LNCAP (cell line): ENCODE measurements at regions not wholly inside any gene's neighbourhood (a gene's known extent, or its start where the extent isn't known, plus 50 kb on each side); places are given as distances from the start of the nearest gene placed in this dataset.

ENCODE experiments used
- CTCF ChIP-seq: fragments of 450-650 bp; IDR thresholded peaks from 2 replicates; pipeline ENCODE4 v1.5.1; 2017; ENCODE audit warnings: mild to moderate bottlenecking

- no peak for TF ChIP-seq CTCF
These were observed 127.5 kb upstream of the LPCAT1 start for GRCh38 chr5:1651250-1651649.

- no peak for TF ChIP-seq CTCF
These were observed 125.8 kb upstream of the LPCAT1 start for GRCh38 chr5:1649554-1649953.

- TF ChIP-seq CTCF: no peak
These were observed 125.0 kb upstream of the LPCAT1 start for GRCh38 chr5:1648806-1649205.

- TF ChIP-seq CTCF: no peak
These were observed 123.8 kb upstream of the LPCAT1 start for GRCh38 chr5:1647580-1647979.

- TF ChIP-seq CTCF: peak; percentile 78
These were observed 121.2 kb upstream of the LPCAT1 start for GRCh38 chr5:1644810-1645571.

- TF ChIP-seq CTCF: no peak
These were observed 120.1 kb upstream of the LPCAT1 start for GRCh38 chr5:1643651-1644392.

GRCh38 chr5:1642621-1643061 lies 118.9 kb upstream of the LPCAT1 start:
- TF ChIP-seq CTCF: no peak
